SKM-1 treated with dmso at 0.1 percent for 144 hours (cell line): ENCODE measurements at regions not wholly inside any gene's neighbourhood (a gene's known extent, or its start where the extent isn't known, plus 50 kb on each side); places are given as distances from the start of the nearest gene placed in this dataset.

ENCODE experiments used
- DNase-seq: peaks from one replicate; lab custom pipeline; 2025; ENCODE audit not compliant: unreplicated experiment; lab: John Stamatoyannopoulos, UW

GRCh38 chr5:135207866-135208265 is 173.8 kb upstream of the PITX1 start:
- no peak for DNase-seq

GRCh38 chr5:135206862-135207261 is 172.8 kb upstream of the PITX1 start:
- no peak for DNase-seq

GRCh38 chr5:135205632-135206349 is 171.8 kb upstream of the PITX1 start:
- DNase-seq, result no peak

- DNase-seq, result no peak
Measured at GRCh38 chr5:135204151-135204600, 170.1 kb upstream of the PITX1 start.

- DNase-seq, result peak; percentile 39
Measured at GRCh38 chr5:135203593-135204036, 169.6 kb upstream of the PITX1 start.

- no peak for DNase-seq
Measured at GRCh38 chr5:135203019-135203418, 169.0 kb upstream of the PITX1 start.

- no peak for DNase-seq
Measured at GRCh38 chr5:135199919-135200318, 165.9 kb upstream of the PITX1 start.

- no peak for DNase-seq
Measured at GRCh38 chr5:135196483-135196882, 162.5 kb upstream of the PITX1 start.

- DNase-seq, result no peak
Measured at GRCh38 chr5:135195270-135195608, 161.2 kb upstream of the PITX1 start.

GRCh38 chr5:135194573-135195269 is 160.7 kb upstream of the PITX1 start:
- DNase-seq, result no peak

GRCh38 chr5:135194126-135194488 is 160.1 kb upstream of the PITX1 start:
- DNase-seq, result no peak

GRCh38 chr5:135193213-135194125 is 159.4 kb upstream of the PITX1 start:
- DNase-seq, result no peak

GRCh38 chr5:135192351-135192750 is 158.3 kb upstream of the PITX1 start:
- DNase-seq, result no peak

GRCh38 chr5:135191084-135191826 is 157.2 kb upstream of the PITX1 start:
- peak; percentile 75 for DNase-seq

GRCh38 chr5:135190416-135191083 is 156.5 kb upstream of the PITX1 start:
- DNase-seq, result no peak

GRCh38 chr5:135189024-135189423 is 155.0 kb upstream of the PITX1 start:
- no peak for DNase-seq

GRCh38 chr5:135188233-135188914 is 154.3 kb upstream of the PITX1 start:
- DNase-seq, result no peak

- no peak for DNase-seq
Measured at GRCh38 chr5:135186662-135187522, 152.9 kb upstream of the PITX1 start.
